Upper lobe of left lung (tissue), 6 donors: ENCODE measurements at regions not wholly inside any gene's neighbourhood (a gene's known extent, or its start where the extent isn't known, plus 50 kb on each side); places are given as distances from the start of the nearest gene placed in this dataset.

Source experiments
- ATAC-seq, 2 donors: fragments of 200-7000 bp; cut with Tn5 transposase; one replicate each; pipeline ENCODE4 v1.9.1; 2022; ENCODE audit warnings: mild to moderate bottlenecking in 2 of 2, moderate library complexity in 2 of 2; ENCODE audit not compliant: low FRiP score in 2 of 2
- DNase-seq, 2 donors: peaks; one replicate each; pipeline ENCODE4 v3.0.0-alpha.2; 2019 to 2020
- H3K27ac ChIP-seq, 4 donors: fragments of 200-600 bp; sonication (generic); one replicate each; pipeline ENCODE4 v1.5.1; 2016 to 2019
- H3K27me3 ChIP-seq, 4 donors: fragments of 200-600 bp; sonication (generic); one replicate each; pipeline ENCODE4 v1.5.1; 2017 to 2019
- H3K36me3 ChIP-seq, 4 donors: fragments of 200-600 bp; sonication (generic); one replicate each; pipeline ENCODE4 v1.5.1; 2016 to 2019
- H3K4me1 ChIP-seq, 4 donors: fragments of 200-600 bp; sonication (generic); one replicate each; pipeline ENCODE4 v1.5.1; 2018 to 2019
- H3K4me3 ChIP-seq, 4 donors: fragments of 200-600 bp; sonication (generic); one replicate each; pipeline ENCODE4 v1.5.1; 2017 to 2019; ENCODE audit warnings: mild to moderate bottlenecking in 2 of 4, moderate library complexity in 1 of 4
- H3K9me3 ChIP-seq, 4 donors: fragments of 200-600 bp; sonication (generic); one replicate each; pipeline ENCODE4 v1.5.1; 2018 to 2019
- EP300 ChIP-seq, 4 donors: sonication (generic); formaldehyde crosslinking; IDR thresholded peaks; one replicate each; pipeline ENCODE4 v1.5.1; 2017; ENCODE audit warnings: antibody characterized with exemption in 4 of 4, control low read depth in 2 of 4
- POLR2A ChIP-seq, 4 donors: fragments of 450-650 bp; IDR thresholded peaks; one replicate each; pipeline ENCODE4 v1.5.1; 2016 to 2017; ENCODE audit warnings: antibody characterized with exemption in 4 of 4, mild to moderate bottlenecking in 2 of 4
- POLR2AphosphoS5 ChIP-seq, 2 donors: sonication (generic); formaldehyde crosslinking; IDR thresholded peaks; one replicate each; pipeline ENCODE4 v1.5.1; 2017; ENCODE audit warnings: antibody characterized with exemption in 2 of 2
- WGBS, 2 donors: methylation state at CpG; one replicate each; pipeline ENCODE4 v1.1.5; 2017 to 2018; 5-methylcytosine and 5-hydroxymethylcytosine counted together
- TF ChIP-seq, protein P1 (sequence below), 6 experiments: fragments of 450-650 bp in 4 of 6; fragments of 200-600 bp in 2 of 6; sonication (generic) in 2 of 6; IDR thresholded peaks; one replicate each; pipeline ENCODE4 v1.5.1; 2016 to 2019; ENCODE audit warnings: antibody characterized with exemption in 6 of 6
- donor health status: DM: no; HTN: no; CAD: no; lungs with moderate emphysema.
- donor health status: DM: no; HTN: yes; CAD: no; lungs with severe emphysema.

GRCh38 chr1:193791746-193792145 is 605.3 kb upstream of the B3GALT2 start:
- Histone ChIP-seq H3K4me3 (no peak overlapping the region), H3K27ac (no peak overlapping the region), H3K27me3 (no peaks in the 10 kb centered on the region), H3K9me3 (no peaks in the 10 kb centered on the region), H3K4me1 (no peaks in the 10 kb centered on the region), H3K36me3 (no peaks in the 10 kb centered on the region)
- ATAC-seq: no peak
- TF ChIP-seq EP300 (IDR thresholded peaks at IDR 0.05): no peak
- WGBS, 2 donors: 83 to 91% methylated on average over 3 of the region's 3 CpGs
- no peak for DNase-seq

DNA sequence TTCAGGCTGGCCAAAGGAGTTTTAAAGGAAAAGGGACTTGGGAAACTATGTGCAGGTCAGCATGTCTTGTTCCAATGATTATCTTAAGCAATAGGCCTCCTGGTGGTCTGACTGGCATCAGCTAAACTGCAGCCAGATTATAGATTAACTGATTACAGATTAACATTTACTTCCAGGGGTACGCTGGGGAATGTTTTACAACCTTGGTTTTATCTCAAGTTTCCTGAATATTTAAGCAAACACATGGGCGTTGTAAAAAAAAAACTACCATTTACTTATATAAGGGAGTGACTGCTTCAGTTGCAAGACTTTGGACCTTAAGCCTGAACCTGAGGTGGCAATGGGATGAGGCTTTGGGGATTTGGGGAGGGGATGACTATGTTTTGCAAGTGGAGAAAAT is 600.6 kb upstream of the B3GALT2 start:
- Histone ChIP-seq H3K4me1 (no peaks in the 10 kb centered on the region), H3K36me3 (no peaks in the 10 kb centered on the region), H3K9me3 (no peaks in the 10 kb centered on the region), H3K4me3 (no peak overlapping the region), H3K27me3 (no peaks in the 10 kb centered on the region), H3K27ac (no peak overlapping the region)
- DNase-seq (no peak), ATAC-seq (no peak)
- TF ChIP-seq POLR2A (IDR thresholded peaks at IDR 0.05): no peak
- no peak for TF ChIP-seq POLR2AphosphoS5 (IDR thresholded peaks at IDR 0.05)
- TF ChIP-seq EP300 (IDR thresholded peaks at IDR 0.05): no peak
- TF ChIP-seq, protein P1, sequence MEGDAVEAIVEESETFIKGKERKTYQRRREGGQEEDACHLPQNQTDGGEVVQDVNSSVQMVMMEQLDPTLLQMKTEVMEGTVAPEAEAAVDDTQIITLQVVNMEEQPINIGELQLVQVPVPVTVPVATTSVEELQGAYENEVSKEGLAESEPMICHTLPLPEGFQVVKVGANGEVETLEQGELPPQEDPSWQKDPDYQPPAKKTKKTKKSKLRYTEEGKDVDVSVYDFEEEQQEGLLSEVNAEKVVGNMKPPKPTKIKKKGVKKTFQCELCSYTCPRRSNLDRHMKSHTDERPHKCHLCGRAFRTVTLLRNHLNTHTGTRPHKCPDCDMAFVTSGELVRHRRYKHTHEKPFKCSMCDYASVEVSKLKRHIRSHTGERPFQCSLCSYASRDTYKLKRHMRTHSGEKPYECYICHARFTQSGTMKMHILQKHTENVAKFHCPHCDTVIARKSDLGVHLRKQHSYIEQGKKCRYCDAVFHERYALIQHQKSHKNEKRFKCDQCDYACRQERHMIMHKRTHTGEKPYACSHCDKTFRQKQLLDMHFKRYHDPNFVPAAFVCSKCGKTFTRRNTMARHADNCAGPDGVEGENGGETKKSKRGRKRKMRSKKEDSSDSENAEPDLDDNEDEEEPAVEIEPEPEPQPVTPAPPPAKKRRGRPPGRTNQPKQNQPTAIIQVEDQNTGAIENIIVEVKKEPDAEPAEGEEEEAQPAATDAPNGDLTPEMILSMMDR (IDR thresholded peaks at IDR 0.05): no peak
- WGBS, 2 donors: 34 to 64% methylated on average over 2 of the region's 2 CpGs

DNA sequence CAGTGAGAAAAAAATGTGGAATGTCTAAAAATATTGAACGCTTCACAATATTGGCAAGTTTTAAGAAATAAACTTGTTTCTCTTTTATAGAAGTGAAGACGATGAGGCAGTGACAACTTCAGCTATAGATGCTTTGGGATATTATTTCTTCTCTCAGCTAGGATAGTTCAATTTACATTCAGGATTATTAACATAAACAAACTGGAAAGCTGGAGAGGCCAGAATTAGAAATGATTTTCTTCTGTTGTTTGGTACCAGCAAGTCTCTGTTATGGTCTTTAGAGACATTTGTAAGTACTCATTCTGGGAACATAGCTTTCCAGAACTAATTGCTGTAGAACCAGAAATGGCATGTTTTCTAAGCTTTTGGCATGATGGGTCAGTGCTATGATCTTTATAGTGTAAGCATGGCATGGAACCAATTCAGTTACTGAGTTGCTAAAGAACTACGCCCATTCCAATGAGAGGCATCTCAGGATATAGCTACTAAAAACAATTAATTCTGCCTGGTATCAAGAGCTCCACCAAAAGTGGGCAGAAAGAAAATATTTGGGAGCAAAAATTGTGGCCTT is 599.5 kb upstream of the B3GALT2 start:
- no peaks in the 10 kb centered on the region for H3K36me3 ChIP-seq
- no peaks in the 10 kb centered on the region for H3K27me3 ChIP-seq
- H3K27ac ChIP-seq: no peak overlapping the region
- H3K4me3 ChIP-seq: no peak overlapping the region
- 80 to 85% methylated on average over 3 of the region's 3 CpGs for WGBS, 2 donors
- H3K4me1 ChIP-seq: no peaks in the 10 kb centered on the region
- H3K9me3 ChIP-seq: no peaks in the 10 kb centered on the region
- ATAC-seq (no peak), DNase-seq (no peak)
- TF ChIP-seq EP300 (IDR thresholded peaks at IDR 0.05) (no peak), POLR2AphosphoS5 (IDR thresholded peaks at IDR 0.05) (no peak), POLR2A (IDR thresholded peaks at IDR 0.05) (no peak)
- TF ChIP-seq, protein P1 (IDR thresholded peaks at IDR 0.05): no peak

GRCh38 chr1:193774536-193775323 is 588.3 kb upstream of the B3GALT2 start:
- Histone ChIP-seq H3K9me3 (peaks cover 0 to 7% (median 0%) of the 10 kb centered on the region in 4 donors), H3K4me1 (no peaks in the 10 kb centered on the region), H3K27ac (no peak overlapping the region), H3K36me3 (no peaks in the 10 kb centered on the region), H3K27me3 (no peaks in the 10 kb centered on the region), H3K4me3 (no peak overlapping the region)
- TF ChIP-seq, protein P1 (IDR thresholded peaks at IDR 0.05): no peak
- TF ChIP-seq POLR2A (IDR thresholded peaks at IDR 0.05) (no peak), EP300 (IDR thresholded peaks at IDR 0.05) (no peak), POLR2AphosphoS5 (IDR thresholded peaks at IDR 0.05) (no peak)
- DNase-seq (no peak), ATAC-seq (no peak)
- 82 to 96% methylated on average over 2 of the region's 2 CpGs for WGBS, 2 donors

DNA sequence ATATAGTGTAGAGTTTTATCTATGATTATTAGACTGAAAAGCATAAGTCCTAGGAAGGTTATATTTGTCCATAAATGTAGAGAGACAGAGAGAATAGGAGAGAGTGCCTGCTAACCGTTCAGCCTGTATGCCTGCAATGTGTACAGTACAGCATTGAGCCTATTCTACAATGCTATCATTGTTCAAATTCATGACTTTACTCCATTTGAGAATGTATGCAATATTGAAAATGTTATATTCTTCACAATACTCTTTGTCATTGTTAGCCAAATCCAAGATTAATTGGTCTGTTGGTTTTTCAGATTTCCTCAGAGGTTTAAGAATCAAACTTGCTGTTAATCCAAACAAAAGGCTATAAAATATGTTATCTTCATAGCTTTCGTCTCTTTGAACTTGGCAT is 585.2 kb upstream of the B3GALT2 start:
- Histone ChIP-seq H3K4me3 (no peak overlapping the region), H3K4me1 (no peaks in the 10 kb centered on the region), H3K27ac (no peak overlapping the region), H3K27me3 (no peaks in the 10 kb centered on the region), H3K9me3 (peaks cover 0 to 7% (median 0%) of the 10 kb centered on the region in 4 donors), H3K36me3 (no peaks in the 10 kb centered on the region)
- ATAC-seq (no peak), DNase-seq (no peak)
- 78 to 81% methylated on average over 2 of the region's 2 CpGs for whole genome bisulfite sequencing, 2 donors
- TF ChIP-seq POLR2AphosphoS5 (IDR thresholded peaks at IDR 0.05): no peak
- TF ChIP-seq, protein P1 (IDR thresholded peaks at IDR 0.05): no peak
- no peak for TF ChIP-seq EP300 (IDR thresholded peaks at IDR 0.05)
- TF ChIP-seq POLR2A (IDR thresholded peaks at IDR 0.05): no peak
